HepG2 (cell line): ENCODE measurements at regions not wholly inside any gene's neighbourhood (a gene's known extent, or its start where the extent isn't known, plus 50 kb on each side); places are given as distances from the start of the nearest gene placed in this dataset.

Experiments
- ATAC-seq: fragments of 200-7000 bp; cut with Tn5 transposase; 3 replicates; pipeline ENCODE4 v1.9.1; 2020; ENCODE audit warnings: mild to moderate bottlenecking, moderate library complexity
- BruUV-seq: library from RNA; stranded (reverse); fragments of 400-500 nt; replicated peaks from 2 replicates; lab custom pipeline; 2021; lab: Mats Ljungman, UMichigan
- CTCF ChIA-PET: fragments of 300-600 bp; formaldehyde crosslinking; extraction: SDS; loops from one replicate; lab custom pipeline; 2021; ENCODE audit warnings: low total read pairs, inconsistent platforms, low intra/inter-chr PET ratio; lab: Yijun Ruan, JAX
- POLR2A ChIA-PET: fragments of 350-600 bp; sonication (Branson Sonifier 250); formaldehyde crosslinking; loops from one replicate; lab custom pipeline; 2020; ENCODE audit warnings: antibody characterized with exemption, inconsistent platforms; lab: Yijun Ruan, JAX
- DNase-seq: peaks from one replicate; pipeline ENCODE4 v3.0.0-alpha.2; 2015; ENCODE audit warnings: low spot score
- FAIRE-seq: peaks from 3 replicates; lab custom pipeline; 2011; peaks lifted over from hg19 to GRCh38; lab: Jason Lieb, UNC
- H2AFZ ChIP-seq: one replicate; pipeline ENCODE4 v1.6.1; 2011; ENCODE audit warnings: low read length, inconsistent platforms
- H3K27ac ChIP-seq: fragments of 300-600 bp; 3 replicates; pipeline ENCODE4 v1.8.0; 2011; ENCODE audit warnings: mixed run types, mild to moderate bottlenecking, mixed read lengths, low read length, inconsistent platforms; ENCODE audit not compliant: insufficient read depth; ENCODE audit errors: extremely low read length
- H3K27me3 ChIP-seq, 2 experiments: fragments of 200-600 bp in 1 of 2; 2 replicates in 1 of 2; 3 replicates in 1 of 2; pipeline versions ENCODE4 v1.6.0 to v1.8.0; 2011; ENCODE audit warnings: low read length in 2 of 2, mild to moderate bottlenecking in 2 of 2, moderate library complexity in 2 of 2, inconsistent platforms in 1 of 2; ENCODE audit not compliant: insufficient read depth in 2 of 2, control insufficient read depth in 1 of 2
- H3K36me3 ChIP-seq, 2 experiments: fragments of 200-600 bp in 1 of 2; replicated peaks in 1 of 2; 2 replicates in 1 of 2; 3 replicates in 1 of 2; pipeline versions ENCODE4 v1.5.1 to v1.8.0; 2011; ENCODE audit warnings: low read length in 2 of 2, inconsistent platforms in 1 of 2; ENCODE audit not compliant: insufficient read depth in 2 of 2, control insufficient read depth in 1 of 2
- H3K4me1 ChIP-seq: 2 replicates; pipeline ENCODE4 v1.5.1; 2012; ENCODE audit warnings: low read length, inconsistent platforms; ENCODE audit not compliant: insufficient read depth
- H3K4me2 ChIP-seq: 2 replicates; pipeline ENCODE4 v1.6.0; 2011; ENCODE audit warnings: low read depth, low read length, inconsistent platforms
- H3K4me3 ChIP-seq, 3 experiments: fragments of 200-600 bp in 1 of 3; sonication (generic), shearing (Covaris generic) in 1 of 3; replicated peaks in 1 of 3; 2 replicates each; pipeline ENCODE4 v1.5.1; 2011 to 2016; ENCODE audit warnings: low read length in 3 of 3, inconsistent platforms in 2 of 3, low read depth in 2 of 3, mild to moderate bottlenecking in 2 of 3, control low read depth in 1 of 3, mixed read lengths in 1 of 3; ENCODE audit not compliant: insufficient read depth in 1 of 3
- H3K79me2 ChIP-seq: one replicate; pipeline ENCODE4 v1.6.1; 2011; ENCODE audit warnings: low read length, inconsistent platforms; ENCODE audit not compliant: insufficient read depth
- H3K9ac ChIP-seq: 2 replicates; pipeline ENCODE4 v1.6.0; 2011; ENCODE audit warnings: mild to moderate bottlenecking, low read depth, low read length, inconsistent platforms; ENCODE audit not compliant: insufficient read depth
- H3K9me3 ChIP-seq: 2 replicates; pipeline ENCODE4 v1.5.1; 2012; ENCODE audit warnings: mild to moderate bottlenecking, low read length
- H4K20me1 ChIP-seq: 2 replicates; pipeline ENCODE4 v1.6.0; 2011; ENCODE audit warnings: inconsistent platforms, mild to moderate bottlenecking, low read length, moderate library complexity; ENCODE audit not compliant: insufficient read depth
- CBX2 ChIP-seq, 2 experiments: fragments of 200-600 bp in 1 of 2; sonication (generic); formaldehyde crosslinking in 1 of 2; IDR thresholded peaks; 2 replicates each; pipeline versions ENCODE4 v1.7.0 to v1.8.1; 2018 to 2022; ENCODE audit warnings: low read depth in 2 of 2, low read length in 1 of 2, mild to moderate bottlenecking in 1 of 2, missing genetic modification reagents in 1 of 2
- DR1 ChIP-seq: sonication (generic); formaldehyde crosslinking; IDR thresholded peaks from 2 replicates; pipeline ENCODE4 v1.8.0; 2021; ENCODE audit warnings: mild to moderate bottlenecking, missing genetic modification reagents, inconsistent platforms
- HNRNPH1 ChIP-seq: fragments of 200-400 bp; formaldehyde crosslinking; optimal IDR thresholded peaks from 2 replicates; pipeline ENCODE3; 2017; ENCODE audit warnings: mild to moderate bottlenecking, low read depth, low read length
- HOMEZ ChIP-seq: IDR thresholded peaks from 2 replicates; pipeline ENCODE4 v1.6.1; 2016; ENCODE audit warnings: low read depth
- SRSF4 ChIP-seq: fragments of 200-400 bp; formaldehyde crosslinking; IDR thresholded peaks from one replicate; pipeline ENCODE4 v1.6.1; 2018; ENCODE audit warnings: mild to moderate bottlenecking, low read depth, low read length, moderate library complexity; ENCODE audit not compliant: poor library complexity, severe bottlenecking
- WIZ ChIP-seq: sonication (generic); formaldehyde crosslinking; IDR thresholded peaks from 2 replicates; pipeline ENCODE4 v1.5.1; 2020; ENCODE audit warnings: mild to moderate bottlenecking, missing genetic modification reagents
- ZNF367 ChIP-seq: sonication (generic); formaldehyde crosslinking; IDR thresholded peaks from 2 replicates; pipeline ENCODE4 v1.4.0; 2020; ENCODE audit warnings: missing genetic modification reagents, borderline replicate concordance
- ZNF580 ChIP-seq: IDR thresholded peaks from 2 replicates; pipeline ENCODE4 v1.6.1; 2016; ENCODE audit warnings: low read depth, borderline replicate concordance
- in situ Hi-C: cut with HindIII; loops from 2 replicates; pipeline ENCODE4 v1.10.0; 2017; ENCODE audit warnings: low pct_unique_long_range_greater_than_20kb; ENCODE audit not compliant: extremely low pct_ligation_motif_present
- intact Hi-C: fragments of 100-400 bp; cut with micrococcal nuclease; formaldehyde crosslinking; loops from one replicate; pipeline ENCODE4 v1.10.0; 2022; ENCODE audit not compliant: unreplicated experiment

GRCh38 chr20:39309458-39309857 lies 347.3 kb downstream of the DHX35 start:
- Histone ChIP-seq H3K79me2 (no peaks in the 10 kb centered on the region), H4K20me1 (no peaks in the 10 kb centered on the region), H3K36me3 (no peaks in the 10 kb centered on the region), H3K27me3 (peaks cover 0 to 5% of the 10 kb centered on the region in 2 experiments; a peak in 2 of 5 replicates), H3K4me1 (no peaks in the 10 kb centered on the region), H3K4me2 (no peak overlapping the region), H3K9me3 (peaks cover 5% of the 10 kb centered on the region), H3K27ac (no peak overlapping the region), H3K4me3 (no peak overlapping the region), H2AFZ (no peak overlapping the region), H3K9ac (no peak overlapping the region)
- TF ChIP-seq ZNF580: no peak
- no peak for TF ChIP-seq SRSF4
- TF ChIP-seq HOMEZ (CRISPR knock-in tag): no peak
- no peak for TF ChIP-seq ZNF367 (CRISPR knock-in tag)
- TF ChIP-seq CBX2 (IDR thresholded peaks at IDR 0.05; ENCODE audit: low read depth, low read length): no peak
- no peak for TF ChIP-seq CBX2 (CRISPR knock-in tag; IDR thresholded peaks at IDR 0.05; ENCODE audit: low read depth)
- no peak for TF ChIP-seq WIZ (CRISPR knock-in tag)
- no peak for TF ChIP-seq DR1 (CRISPR knock-in tag)
- no peak for TF ChIP-seq HNRNPH1
- in situ Hi-C loops (no loop called here), intact Hi-C loops (no loop called here)
- ChIA-PET CTCF (no interaction called here), POLR2A (no interaction called here)
- FAIRE-seq (no peak), DNase-seq (no peak), ATAC-seq (no peak)
- BruUV-seq: no TSS peak
